ENCODE measurements at regions not wholly inside any gene's neighbourhood (a gene's known extent, or its start where the extent isn't known, plus 50 kb on each side); places are given as distances from the start of the nearest gene placed in this dataset.

GRCh38 chr22:27571463-27572277, 229.9 kb downstream of the MN1 start:
- TF ChIP-seq POLR2A (IDR thresholded peaks at IDR 0.05; ENCODE audit: extremely low read depth, insufficient read length) (no peak), MAX (IDR thresholded peaks at IDR 0.05; ENCODE audit: low read depth, low read length) (no peak), CTCF (IDR thresholded peaks at IDR 0.05; ENCODE audit: low read depth, low read length) (no peak), MYC (IDR thresholded peaks at IDR 0.05; ENCODE audit: low read depth, low read length) (no peak)
- no peak for DNase-seq (ENCODE audit: low read depth)

GRCh38 chr22:27572278-27572666, 229.3 kb downstream of the MN1 start:
- TF ChIP-seq POLR2A (IDR thresholded peaks at IDR 0.05; ENCODE audit: extremely low read depth, insufficient read length) (no peak), MAX (IDR thresholded peaks at IDR 0.05; ENCODE audit: low read depth, low read length) (no peak), CTCF (IDR thresholded peaks at IDR 0.05; ENCODE audit: low read depth, low read length) (no peak), MYC (IDR thresholded peaks at IDR 0.05; ENCODE audit: low read depth, low read length) (no peak)
- no peak for DNase-seq (ENCODE audit: low read depth)
- no peak overlapping the region for H3K4me3 ChIP-seq (ENCODE audit: low read depth, low read length)

More at GRCh38 chr22:27571463-27572277, 229.9 kb downstream of the MN1 start:
- H3K4me3 ChIP-seq (ENCODE audit: low read depth, low read length), result no peak overlapping the region

- no peak overlapping the region for H3K4me3 ChIP-seq (ENCODE audit: low read depth, low read length)
- DNase-seq (ENCODE audit: low read depth), result no peak
- TF ChIP-seq MAX (IDR thresholded peaks at IDR 0.05; ENCODE audit: low read depth, low read length) (no peak), MYC (IDR thresholded peaks at IDR 0.05; ENCODE audit: low read depth, low read length) (no peak), POLR2A (IDR thresholded peaks at IDR 0.05; ENCODE audit: extremely low read depth, insufficient read length) (no peak), CTCF (IDR thresholded peaks at IDR 0.05; ENCODE audit: low read depth, low read length) (no peak)
These were observed 228.1 kb downstream of the MN1 start for GRCh38 chr22:27573280-27574001.

GRCh38 chr22:27574002-27574366, 227.6 kb downstream of the MN1 start:
- H3K4me3 ChIP-seq (ENCODE audit: low read depth, low read length), result no peak overlapping the region
- DNase-seq (ENCODE audit: low read depth), result peak; percentile 15
- no peak for TF ChIP-seq MYC (IDR thresholded peaks at IDR 0.05; ENCODE audit: low read depth, low read length)
- no peak for TF ChIP-seq POLR2A (IDR thresholded peaks at IDR 0.05; ENCODE audit: extremely low read depth, insufficient read length)
- no peak for TF ChIP-seq MAX (IDR thresholded peaks at IDR 0.05; ENCODE audit: low read depth, low read length)
- no peak for TF ChIP-seq CTCF (IDR thresholded peaks at IDR 0.05; ENCODE audit: low read depth, low read length)

- no peak overlapping the region for H3K4me3 ChIP-seq (ENCODE audit: low read depth, low read length)
- no peak for TF ChIP-seq MAX (IDR thresholded peaks at IDR 0.05; ENCODE audit: low read depth, low read length)
- TF ChIP-seq CTCF (IDR thresholded peaks at IDR 0.05; ENCODE audit: low read depth, low read length), result no peak
- TF ChIP-seq POLR2A (IDR thresholded peaks at IDR 0.05; ENCODE audit: extremely low read depth, insufficient read length), result no peak
- no peak for TF ChIP-seq MYC (IDR thresholded peaks at IDR 0.05; ENCODE audit: low read depth, low read length)
- no peak for DNase-seq (ENCODE audit: low read depth)
These were observed 226.9 kb downstream of the MN1 start for GRCh38 chr22:27574651-27575050.

Measured in NB4 (cell line).